ENCODE measurements at regions not wholly inside any gene's neighbourhood (a gene's known extent, or its start where the extent isn't known, plus 50 kb on each side); places are given as distances from the start of the nearest gene placed in this dataset.
A peak's percentile ranks its signal among the peaks of the same experiment; 100 is the strongest.

- H3K27me3 ChIP-seq (replicated peaks; ENCODE audit: insufficient read depth, low read length): no peaks in the 10 kb centered on the region
- H3K4me2 ChIP-seq (ENCODE audit: low read depth, low read length): no peak overlapping the region
- DNase-seq: no peak
- no peak overlapping the region for H2AFZ ChIP-seq (ENCODE audit: low read length)
- no peaks in the 10 kb centered on the region for H3K36me3 ChIP-seq (replicated peaks; ENCODE audit: insufficient read depth, low read length)
- H3K4me1 ChIP-seq (ENCODE audit: low read length): no peaks in the 10 kb centered on the region
- no peak overlapping the region for H3K4me3 ChIP-seq (ENCODE audit: low read length)
- no peaks in the 10 kb centered on the region for H3K79me2 ChIP-seq (ENCODE audit: low read length)
- H4K20me1 ChIP-seq (ENCODE audit: insufficient read depth, low read length): no peaks in the 10 kb centered on the region
- H3K9ac ChIP-seq (ENCODE audit: low read length): no peak overlapping the region
- no peaks in the 10 kb centered on the region for H3K9me2 ChIP-seq (replicated peaks; ENCODE audit: insufficient read depth, low read length)
- H3K9me3 ChIP-seq (replicated peaks; ENCODE audit: insufficient read depth, low read length): no peaks in the 10 kb centered on the region
- H3K27ac ChIP-seq (ENCODE audit: low read length): no peak overlapping the region
- no peak for TF ChIP-seq EZH2 (optimal IDR thresholded peaks at IDR 0.05; ENCODE audit: low read depth, low read length)
- TF ChIP-seq EZH2phosphoT487 (IDR thresholded peaks at IDR 0.05; ENCODE audit: low read length): no peak
- TF ChIP-seq CTCF (IDR thresholded peaks at IDR 0.05; ENCODE audit: low read length): no peak
- no peaks in the 10 kb centered on the region for H3F3A ChIP-seq (ENCODE audit: insufficient read depth, low read length)
Observed at GRCh38 chr14:85822236-85822635, 292.3 kb downstream of the FLRT2 start.

- Histone ChIP-seq H3K4me2 (ENCODE audit: low read depth, low read length) (no peak overlapping the region), H3K9me2 (replicated peaks; ENCODE audit: insufficient read depth, low read length) (no peaks in the 10 kb centered on the region), H3K27me3 (replicated peaks; ENCODE audit: insufficient read depth, low read length) (no peaks in the 10 kb centered on the region), H3K9me3 (replicated peaks; ENCODE audit: insufficient read depth, low read length) (no peaks in the 10 kb centered on the region), H3K4me1 (ENCODE audit: low read length) (0 out of 2 replicates have a peak, but pooled peaks cover 4% of the 10 kb centered on the region), H3K9ac (ENCODE audit: low read length) (no peak overlapping the region), H3K79me2 (ENCODE audit: low read length) (no peaks in the 10 kb centered on the region), H3F3A (ENCODE audit: insufficient read depth, low read length) (no peaks in the 10 kb centered on the region), H3K27ac (ENCODE audit: low read length) (no peak overlapping the region), H3K36me3 (replicated peaks; ENCODE audit: insufficient read depth, low read length) (no peaks in the 10 kb centered on the region), H2AFZ (ENCODE audit: low read length) (no peak overlapping the region), H3K4me3 (ENCODE audit: low read length) (no peak overlapping the region), H4K20me1 (ENCODE audit: insufficient read depth, low read length) (no peaks in the 10 kb centered on the region)
- no peak for TF ChIP-seq CTCF (IDR thresholded peaks at IDR 0.05; ENCODE audit: low read length)
- no peak for TF ChIP-seq EZH2phosphoT487 (IDR thresholded peaks at IDR 0.05; ENCODE audit: low read length)
- TF ChIP-seq EZH2 (optimal IDR thresholded peaks at IDR 0.05; ENCODE audit: low read depth, low read length): no peak
- DNase-seq: no peak
Observed at GRCh38 chr14:85817430-85817829, 287.5 kb downstream of the FLRT2 start.

GRCh38 chr14:85813040-85813439, 283.1 kb downstream of the FLRT2 start:
- Histone ChIP-seq H3K4me1 (ENCODE audit: low read length) (0 out of 2 replicates have a peak, but pooled peaks cover 4% of the 10 kb centered on the region), H2AFZ (ENCODE audit: low read length) (no peak overlapping the region), H3K9me2 (replicated peaks; ENCODE audit: insufficient read depth, low read length) (no peaks in the 10 kb centered on the region), H3F3A (ENCODE audit: insufficient read depth, low read length) (no peaks in the 10 kb centered on the region), H3K27ac (ENCODE audit: low read length) (0 out of 2 replicates have a peak overlapping the region, but pooled peaks have one; percentile 30), H3K27me3 (replicated peaks; ENCODE audit: insufficient read depth, low read length) (no peaks in the 10 kb centered on the region), H3K9me3 (replicated peaks; ENCODE audit: insufficient read depth, low read length) (no peaks in the 10 kb centered on the region), H4K20me1 (ENCODE audit: insufficient read depth, low read length) (no peaks in the 10 kb centered on the region), H3K79me2 (ENCODE audit: low read length) (no peaks in the 10 kb centered on the region), H3K4me2 (ENCODE audit: low read depth, low read length) (peak overlapping the region; percentile 45; the same call in 1 of the 2 replicates), H3K4me3 (ENCODE audit: low read length) (no peak overlapping the region), H3K36me3 (replicated peaks; ENCODE audit: insufficient read depth, low read length) (no peaks in the 10 kb centered on the region), H3K9ac (ENCODE audit: low read length) (no peak overlapping the region)
- TF ChIP-seq CTCF (IDR thresholded peaks at IDR 0.05; ENCODE audit: low read length): no peak
- peak; percentile 73 for DNase-seq
